NCI-H1436 treated with DMSO at 0.1 percent for 48 hours (cell line): ENCODE measurements at regions not wholly inside any gene's neighbourhood (a gene's known extent, or its start where the extent isn't known, plus 50 kb on each side); places are given as distances from the start of the nearest gene placed in this dataset.
"Not testable (repeated sequence)": the region's sequence is repeated elsewhere in the genome, so short reads cannot be mapped to it uniquely, and the experiment has no call there.

Experiments
- DNase-seq: peaks from one replicate; lab custom pipeline; 2025; lab: John Stamatoyannopoulos, UW

DNA sequence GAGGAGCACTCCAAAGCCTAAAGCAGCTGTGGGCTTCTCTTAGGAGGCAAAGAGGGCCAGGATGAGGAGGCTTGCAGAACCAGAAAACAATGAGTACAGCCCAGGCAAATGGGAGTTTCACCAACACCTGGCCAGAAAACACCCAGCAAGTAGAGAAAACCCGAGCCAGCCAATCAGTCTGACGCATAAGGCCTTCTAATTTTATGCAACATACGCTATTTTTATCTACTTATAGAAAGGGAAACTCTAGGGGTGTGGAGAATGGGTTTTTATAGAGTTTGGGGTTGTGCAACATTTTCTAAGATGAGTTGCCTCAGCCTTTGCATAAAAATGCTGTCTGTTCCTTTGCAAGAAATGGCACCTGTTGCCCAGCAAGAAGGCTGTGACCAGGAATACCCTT, 529.0 kb upstream of the CDH5 start:
- DNase-seq, result no peak

DNA sequence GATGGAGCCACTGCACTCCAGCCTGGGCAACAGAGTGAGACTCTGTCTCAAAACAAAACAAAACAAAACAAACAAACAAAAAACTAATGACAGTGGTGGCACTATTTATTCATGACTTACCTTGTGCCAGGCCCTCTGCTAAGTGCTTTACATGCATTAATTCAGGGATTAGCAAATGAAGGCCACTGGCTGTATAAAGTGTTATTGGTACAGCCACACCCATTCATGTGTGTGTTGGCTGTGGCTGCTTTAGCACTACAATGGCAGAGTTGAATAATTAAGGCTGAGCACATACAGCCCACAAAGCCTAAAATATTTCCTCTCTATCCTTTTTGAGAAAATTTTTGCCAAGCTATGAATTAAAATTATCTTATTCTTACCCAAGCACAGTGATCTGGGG, 531.8 kb upstream of the CDH5 start:
- no peak for DNase-seq

DNA sequence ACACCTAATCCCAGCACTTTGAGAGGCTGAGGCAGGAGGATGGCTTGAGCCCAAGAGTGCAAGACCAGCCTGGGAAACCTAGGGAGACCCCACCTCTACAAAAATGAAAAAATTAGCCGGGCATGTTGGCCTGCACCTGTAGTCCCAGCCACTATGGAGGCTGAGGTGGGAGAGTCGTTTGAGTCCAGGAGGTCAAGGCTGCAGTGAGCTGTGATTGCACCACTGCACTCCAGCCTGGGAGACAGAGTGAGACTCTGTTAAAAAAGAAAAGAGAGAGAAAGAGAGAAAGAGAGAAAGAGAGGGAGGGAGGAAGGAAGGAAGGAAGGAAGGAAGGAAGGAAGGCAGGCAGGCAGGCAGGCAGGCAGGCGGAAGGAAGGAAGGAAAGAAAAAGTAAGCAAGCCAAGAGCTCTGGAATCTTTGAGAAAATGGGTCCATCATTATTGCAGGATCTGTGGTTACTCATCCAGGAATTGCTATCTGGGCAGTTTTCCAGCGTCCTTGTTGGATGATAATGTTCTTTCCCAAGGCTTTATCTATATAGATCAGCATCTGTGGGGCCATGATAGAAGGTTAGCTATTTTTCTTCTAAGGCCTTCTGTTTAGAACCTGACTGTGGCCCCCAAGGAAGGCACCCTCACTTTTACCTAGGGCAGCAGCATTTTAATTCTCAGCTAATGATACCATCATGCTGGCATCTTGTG, 533.2 kb upstream of the CDH5 start:
- DNase-seq, result no peak

DNA sequence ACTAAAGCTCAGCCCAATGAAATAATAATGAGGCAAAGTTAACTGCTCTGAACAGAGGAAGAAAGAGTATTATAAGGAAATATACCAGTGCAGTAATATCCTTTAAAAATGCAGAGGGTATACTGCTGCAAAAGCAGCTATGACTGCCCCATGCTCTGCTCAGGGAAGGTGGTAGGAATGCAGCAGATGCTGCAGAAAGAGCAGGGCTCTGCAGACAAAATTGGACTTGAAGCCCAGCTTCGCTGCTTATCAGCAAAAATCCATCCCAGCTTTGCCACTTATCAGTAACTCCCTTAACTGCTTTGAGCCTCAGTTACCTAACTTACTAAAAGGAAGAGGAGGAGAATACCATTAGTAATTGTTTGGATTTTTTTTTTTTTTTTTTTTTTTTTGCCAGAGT, 533.8 kb upstream of the CDH5 start:
- no peak for DNase-seq

DNA sequence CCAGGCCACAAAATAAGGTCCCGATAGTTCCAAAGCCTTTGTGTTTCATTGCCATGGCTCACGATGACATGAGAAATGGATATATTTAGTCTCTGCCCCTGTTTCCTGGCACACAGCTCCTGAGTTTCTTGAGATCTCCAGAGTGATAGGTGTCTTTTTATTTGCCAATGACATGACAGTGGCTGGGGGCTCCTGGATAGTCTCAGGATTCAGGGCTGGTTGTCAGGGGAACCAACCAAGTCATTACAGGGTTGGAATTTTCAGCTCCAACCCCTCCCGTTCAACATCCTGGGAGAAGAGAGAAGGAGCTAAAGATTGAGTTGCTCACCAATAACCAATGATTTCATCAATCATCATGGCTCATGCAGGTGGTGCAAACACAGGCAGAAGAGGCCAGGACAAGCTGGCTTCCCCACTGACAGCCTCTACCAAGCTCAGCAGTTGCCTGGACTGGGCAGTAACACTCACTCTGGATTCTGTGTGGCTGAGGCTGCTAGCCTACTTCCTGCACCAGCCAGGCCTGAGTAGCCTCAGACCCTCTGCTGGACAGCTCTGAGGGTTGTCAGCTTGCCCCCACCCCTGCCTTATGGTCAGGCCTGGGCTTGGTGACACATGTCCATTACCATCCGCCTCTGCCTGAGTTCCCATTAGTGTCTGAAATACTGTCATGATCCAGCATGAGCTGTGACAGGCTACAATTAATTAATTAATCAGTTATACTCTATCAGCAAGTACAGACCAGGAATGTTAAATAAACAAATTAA, 534.4 kb upstream of the CDH5 start:
- DNase-seq, result no peak

DNA sequence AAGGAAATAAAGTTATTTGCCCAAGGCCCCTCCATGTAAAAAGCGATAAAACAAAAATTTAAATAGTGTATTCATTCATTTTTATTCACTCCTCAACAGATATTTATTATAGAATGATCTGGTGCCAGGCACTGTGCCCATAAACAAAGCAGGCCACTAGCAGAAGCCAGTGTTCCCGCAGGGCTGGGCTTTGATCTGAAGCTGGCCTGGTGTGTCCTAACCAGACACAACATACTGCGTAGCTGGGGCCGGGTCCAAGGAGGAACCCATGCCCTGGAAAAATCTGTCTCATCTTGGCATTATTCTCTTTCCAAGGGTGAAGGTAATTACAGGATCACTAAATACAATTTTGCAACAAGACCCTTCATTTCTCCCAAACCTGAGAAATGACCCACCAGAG, 537.4 kb upstream of the CDH5 start:
- DNase-seq, result no peak

DNA sequence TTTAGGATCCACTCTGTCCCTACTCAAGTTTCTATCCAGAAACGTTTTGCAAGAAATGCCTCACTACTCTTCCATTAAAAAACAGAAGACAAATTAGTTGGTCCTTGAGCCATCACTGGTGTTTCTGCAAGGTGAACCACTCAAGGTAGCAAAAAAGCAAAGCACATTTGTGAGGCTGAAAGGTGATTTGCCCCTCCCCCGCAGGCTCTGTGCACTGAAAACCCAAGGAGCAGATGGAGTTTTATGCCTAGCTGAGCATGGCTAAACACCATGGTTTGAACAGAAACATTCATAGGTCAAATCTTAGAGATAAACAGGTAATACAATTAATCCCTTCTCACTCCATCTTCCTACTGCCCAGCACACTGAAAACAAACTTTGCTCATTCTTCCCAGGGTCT, 538.2 kb upstream of the CDH5 start:
- no peak for DNase-seq

DNA sequence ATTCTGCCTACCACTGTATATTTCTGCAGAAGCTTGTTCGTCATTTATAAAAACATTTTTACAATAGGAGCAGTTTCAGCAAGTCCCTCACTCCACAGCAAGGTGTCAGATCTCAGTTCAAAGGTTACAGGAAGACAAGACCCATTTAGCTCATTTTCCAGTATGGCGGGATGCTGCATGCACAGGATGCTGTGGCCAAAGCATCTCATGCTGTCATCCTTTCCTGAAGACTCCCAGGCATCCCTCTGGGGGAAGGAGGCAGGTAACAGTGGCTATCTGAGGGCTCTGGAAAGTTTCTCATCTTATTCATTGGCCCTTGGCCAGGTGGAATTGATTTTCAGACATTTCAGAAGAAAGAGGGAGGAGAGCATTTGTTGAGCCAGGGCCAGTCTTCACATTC, 539.3 kb upstream of the CDH5 start:
- no peak for DNase-seq

DNA sequence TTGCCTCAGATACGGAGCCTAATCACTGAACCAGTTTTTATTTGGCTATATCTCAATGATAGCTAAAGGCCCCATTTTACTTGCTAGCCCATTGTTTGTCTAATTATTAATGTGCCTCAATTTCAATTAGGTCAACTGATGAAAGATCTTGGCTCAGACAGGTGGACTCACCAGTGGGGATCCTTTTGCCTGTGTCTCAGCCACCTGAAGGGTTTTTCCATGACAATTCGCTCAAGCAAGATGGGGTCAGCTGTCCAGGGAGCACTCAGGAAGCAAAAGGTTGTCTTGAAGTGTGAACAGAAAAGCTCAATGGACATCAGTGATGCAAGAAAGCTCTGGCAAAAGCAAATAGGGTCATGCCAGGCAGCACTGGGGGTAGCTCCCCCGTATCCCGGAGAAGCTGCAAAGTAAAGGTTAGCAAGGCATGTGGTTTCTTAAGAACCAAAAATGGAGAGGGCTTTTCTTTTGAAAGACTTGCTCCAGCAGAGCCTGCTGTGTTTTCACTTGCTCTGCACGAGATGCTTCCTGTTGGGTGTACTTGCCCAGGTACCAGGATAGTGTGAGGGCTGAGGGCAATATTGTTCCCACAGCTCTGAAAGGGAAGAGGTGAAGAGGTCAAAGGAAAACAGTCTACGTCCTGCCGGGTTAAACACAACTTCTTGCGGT, 541.2 kb upstream of the CDH5 start:
- no peak for DNase-seq

DNA sequence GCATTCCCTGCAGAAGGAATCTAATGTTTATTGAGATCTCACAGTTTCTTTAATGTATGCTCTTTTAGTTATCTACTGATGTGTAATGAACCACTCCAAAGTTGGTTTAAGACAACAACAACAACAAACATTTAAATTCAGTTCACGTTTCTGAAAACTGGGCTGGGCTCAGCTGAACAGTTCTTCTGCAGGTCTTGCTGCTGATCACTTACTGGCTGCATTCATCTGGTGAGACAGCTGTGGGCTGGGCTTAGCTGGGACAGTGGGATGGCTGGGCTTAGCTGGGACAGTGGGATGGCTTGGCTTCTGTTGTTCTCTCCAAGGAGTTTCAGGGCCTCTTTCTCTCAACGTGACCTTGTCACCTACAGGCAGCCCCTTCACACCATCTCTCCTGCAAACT, 544.3 kb upstream of the CDH5 start:
- no peak for DNase-seq

DNA sequence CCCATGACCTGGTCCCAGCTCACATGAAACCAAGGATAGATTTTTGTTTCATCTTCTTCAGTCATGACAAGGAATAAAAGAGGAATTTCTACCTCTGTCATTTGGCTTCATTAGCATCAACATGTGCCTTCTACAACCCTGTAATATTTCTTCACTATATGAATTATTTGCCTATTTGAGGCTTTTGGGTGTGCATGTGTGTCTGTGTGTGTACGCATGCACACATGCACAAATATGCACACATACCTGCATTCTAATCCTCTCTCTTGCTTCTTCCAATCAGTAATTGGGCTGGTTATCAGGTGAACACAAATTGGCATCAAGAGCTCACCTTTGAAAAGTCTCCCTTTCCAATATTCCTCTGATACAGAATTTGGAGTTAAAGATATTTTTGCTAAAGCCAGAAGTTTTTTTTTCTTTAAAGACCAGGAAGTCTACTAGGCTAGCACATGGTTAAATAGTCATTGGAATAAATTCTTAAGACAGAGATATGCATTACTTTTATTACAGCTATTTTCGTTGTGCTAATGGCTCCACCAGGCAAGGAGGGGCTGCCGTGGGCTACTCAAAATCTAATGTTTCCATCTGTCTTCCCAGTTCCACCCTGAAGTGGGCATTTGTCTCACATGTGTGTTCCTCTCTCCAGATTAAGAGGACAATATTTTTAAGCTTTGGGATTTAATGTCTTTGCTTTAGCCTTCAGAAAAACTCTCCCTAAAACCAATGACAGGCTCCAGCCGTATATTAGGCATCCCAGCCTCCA, 547.2 kb upstream of the CDH5 start:
- DNase-seq, result no peak

DNA sequence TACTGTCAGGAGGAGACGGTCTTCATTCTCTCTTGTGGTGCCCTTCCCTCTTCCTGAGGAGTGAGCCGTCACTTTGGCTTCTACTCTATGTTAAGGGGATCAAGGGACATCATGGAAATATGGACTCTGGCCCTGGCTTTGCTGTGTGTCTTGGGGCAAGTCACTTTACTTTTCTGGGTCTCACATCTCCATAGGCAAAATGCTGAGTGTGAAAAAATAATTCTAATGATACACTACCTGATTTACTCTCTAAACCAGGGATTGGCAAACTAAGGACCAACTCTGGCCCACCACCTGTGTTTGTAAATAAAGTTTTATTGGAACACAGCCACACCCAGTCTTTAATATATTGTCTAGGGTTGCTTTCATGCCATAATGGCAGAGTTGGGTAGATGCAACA, 548.7 kb upstream of the CDH5 start:
- no peak for DNase-seq

DNA sequence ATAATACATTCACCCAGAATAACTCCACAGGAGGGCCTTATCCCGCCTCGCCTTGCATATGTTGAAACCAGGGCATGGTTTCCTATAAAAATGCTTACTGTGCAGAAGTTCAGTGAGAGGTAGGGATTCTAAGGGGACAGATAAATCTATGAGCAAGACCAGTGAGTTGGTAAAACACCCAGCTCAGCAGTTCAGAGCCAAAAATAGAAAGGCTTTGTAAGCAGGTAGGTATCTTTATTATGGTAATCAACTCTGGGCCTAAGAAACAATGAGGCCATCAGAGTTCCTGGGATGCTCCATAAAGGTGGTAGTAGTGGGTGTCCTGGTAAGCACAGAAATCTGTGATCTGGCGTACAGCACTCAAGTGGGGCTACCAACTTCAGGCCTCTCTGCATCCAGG, 549.4 kb upstream of the CDH5 start:
- DNase-seq, result no peak

DNA sequence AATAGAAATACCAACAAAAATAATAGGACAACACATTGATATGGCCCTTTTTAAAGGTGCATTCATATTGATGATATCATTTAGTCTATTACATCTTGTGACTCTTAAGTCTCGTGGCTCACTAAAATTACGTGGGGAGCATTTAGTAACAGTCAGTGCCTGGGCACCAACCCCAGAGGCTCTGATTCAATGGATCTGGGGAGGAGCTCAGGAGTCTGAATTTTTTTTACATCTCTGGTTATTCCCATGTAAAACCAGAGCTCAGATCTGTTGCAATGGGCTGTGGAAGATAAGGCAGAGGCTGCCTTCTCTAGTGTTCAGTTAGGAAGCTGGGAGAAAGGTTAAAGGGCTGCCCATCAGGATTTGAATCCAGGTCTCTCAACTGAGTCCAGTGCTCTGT, 549.9 kb upstream of the CDH5 start:
- no peak for DNase-seq

DNA sequence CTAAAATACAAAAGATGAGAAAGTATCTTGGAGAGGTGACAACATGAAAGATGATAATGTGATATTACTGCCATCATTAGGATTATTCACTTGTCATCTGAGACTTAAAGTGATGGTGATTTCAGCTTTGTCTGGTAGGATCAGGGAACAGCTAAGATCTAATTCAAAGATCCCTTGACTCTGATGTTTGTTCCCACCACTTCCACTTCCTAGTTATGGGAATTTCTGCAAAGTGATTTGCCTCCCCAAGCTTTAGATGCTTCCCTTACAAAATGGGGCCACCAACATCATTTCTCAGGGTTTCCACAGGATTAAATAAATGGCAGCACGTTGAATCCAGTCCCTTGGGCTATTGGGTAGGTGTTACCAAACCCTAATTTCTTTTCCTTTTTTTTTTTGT, 550.8 kb upstream of the CDH5 start:
- no peak for DNase-seq

DNA sequence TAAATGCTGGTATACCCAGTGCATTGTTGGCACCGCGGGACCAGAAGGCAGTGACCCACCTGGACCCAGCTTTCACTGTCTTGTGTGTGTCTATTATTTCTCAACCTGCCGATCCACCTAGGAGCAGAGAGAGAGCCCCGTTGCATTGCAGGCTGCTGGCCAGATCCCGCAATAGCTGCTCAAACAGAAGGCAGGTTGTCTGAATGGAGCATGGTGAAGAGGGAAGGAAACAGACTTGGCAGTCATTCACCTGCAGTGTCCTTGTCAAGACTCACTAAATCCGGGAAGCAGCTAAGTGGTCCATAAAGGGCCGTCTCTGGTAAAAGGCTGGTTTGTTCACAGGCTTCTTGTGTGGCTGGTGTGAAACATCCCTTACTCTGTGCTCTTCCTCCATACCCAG, 552.6 kb upstream of the CDH5 start:
- not testable (repeated sequence) for DNase-seq

DNA sequence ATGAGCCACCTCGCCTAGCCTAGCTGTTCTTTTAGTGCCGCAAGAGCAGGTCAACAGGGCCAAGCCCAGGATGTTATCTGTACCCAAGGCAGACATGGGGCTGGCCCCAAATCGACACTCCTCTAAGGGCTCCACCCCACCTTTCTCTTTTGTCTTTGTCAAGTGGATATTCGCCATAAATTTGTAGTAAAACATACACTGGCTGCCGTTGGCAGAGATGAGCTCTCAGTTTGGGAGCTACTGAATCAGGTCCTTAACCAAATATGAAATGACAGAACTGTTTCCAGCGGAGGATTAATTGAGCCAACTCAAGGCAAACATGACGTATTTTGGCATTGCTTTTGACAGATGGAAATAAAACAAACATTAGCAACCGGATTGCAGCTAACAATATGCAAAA, 556.9 kb upstream of the CDH5 start:
- no peak for DNase-seq

DNA sequence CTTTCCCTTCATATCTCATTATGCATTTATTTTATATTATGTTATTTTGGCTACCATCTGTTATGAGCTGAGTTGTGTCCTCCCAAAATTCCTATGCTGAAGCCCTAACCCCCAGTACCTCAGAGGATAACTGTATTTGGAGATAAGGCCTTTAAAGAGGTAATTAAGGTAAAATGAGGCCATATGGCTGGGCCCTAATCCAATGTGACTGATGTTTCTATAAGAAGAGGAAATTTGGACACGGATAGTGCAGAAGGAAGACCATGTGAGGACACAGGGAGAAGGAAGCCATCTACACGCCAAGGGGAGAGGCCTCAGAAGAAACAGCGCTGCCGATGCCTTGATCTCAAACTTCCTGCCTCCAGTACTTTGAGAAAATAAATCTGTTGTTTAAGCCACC, 557.7 kb upstream of the CDH5 start:
- no peak for DNase-seq

DNA sequence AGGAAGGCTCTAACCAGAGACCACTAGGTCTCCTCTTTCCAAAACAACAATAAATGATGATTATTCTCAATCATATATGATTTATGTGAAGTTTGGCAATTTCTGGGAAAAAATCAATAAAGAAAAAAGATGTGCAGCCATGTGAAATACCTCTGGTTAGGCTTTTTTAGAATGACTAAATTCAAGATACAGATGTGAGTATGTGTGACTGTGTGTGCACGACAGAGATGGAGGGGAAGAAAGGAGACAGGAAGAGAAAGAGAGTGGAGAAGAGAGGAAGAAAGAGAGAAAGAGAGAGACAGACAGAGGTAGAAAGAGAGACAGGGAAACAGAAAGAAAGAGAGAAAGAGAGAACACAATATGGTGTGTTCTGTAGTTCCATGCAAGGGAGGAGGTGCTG, 558.6 kb upstream of the CDH5 start:
- no peak for DNase-seq

DNA sequence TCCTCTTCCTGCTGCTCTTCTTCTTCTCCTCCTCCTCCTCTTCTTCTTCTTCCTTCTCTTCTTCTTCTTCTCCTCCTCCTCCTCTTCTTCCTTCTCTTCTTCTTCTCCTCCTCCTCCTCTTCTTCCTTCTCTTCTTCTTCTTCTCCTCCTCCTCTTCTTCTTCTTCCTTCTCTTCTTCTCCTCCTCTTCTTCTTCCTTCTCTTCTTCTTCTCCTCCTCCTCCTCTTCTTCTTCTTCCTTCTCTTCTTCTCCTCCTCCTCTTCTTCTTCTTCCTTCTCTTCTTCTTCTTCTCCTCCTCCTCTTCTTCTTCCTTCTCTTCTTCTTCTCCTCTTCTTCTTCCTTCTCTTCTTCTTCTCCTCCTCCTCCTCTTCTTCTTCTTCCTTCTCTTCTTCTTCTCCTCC, 560.8 kb upstream of the CDH5 start:
- not testable (repeated sequence) for DNase-seq

DNA sequence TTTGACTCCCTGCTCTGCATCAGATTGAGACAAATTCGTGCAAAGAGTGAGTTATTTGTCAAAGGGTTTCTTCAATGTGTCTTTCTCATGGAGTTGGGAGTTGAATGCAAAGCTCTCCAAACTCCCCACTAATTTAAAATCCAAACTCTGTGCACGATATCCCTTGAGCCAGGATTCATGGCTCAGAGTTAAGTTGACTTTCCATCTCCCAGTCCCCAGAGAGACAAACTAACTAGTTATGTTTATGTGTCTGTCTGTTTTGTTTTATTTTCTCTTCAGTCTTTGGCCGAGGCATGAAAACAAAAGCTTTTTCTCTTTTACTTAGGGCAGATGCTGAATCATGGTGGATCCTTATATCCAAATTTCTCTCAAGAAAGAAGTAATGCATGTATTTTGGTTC, 570.0 kb upstream of the CDH5 start:
- no peak for DNase-seq

DNA sequence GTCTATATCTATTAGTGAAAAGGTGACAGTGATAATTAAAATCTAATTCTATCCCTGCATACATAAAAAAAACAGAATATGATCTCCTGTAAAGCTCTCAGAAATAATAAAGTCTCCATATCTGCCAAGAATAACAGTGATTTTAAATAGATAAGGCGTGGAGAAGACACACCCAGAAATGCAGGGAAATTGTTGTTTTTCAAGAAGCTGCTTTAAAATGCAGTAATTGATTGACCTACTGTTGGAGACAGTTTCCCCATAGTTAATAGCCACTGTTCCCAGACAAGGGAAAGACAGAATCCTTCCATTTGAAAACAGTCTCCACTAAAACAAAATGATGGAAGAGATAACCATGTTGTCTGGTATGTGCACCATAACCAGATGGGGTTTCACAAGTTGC, 571.5 kb upstream of the CDH5 start:
- no peak for DNase-seq

DNA sequence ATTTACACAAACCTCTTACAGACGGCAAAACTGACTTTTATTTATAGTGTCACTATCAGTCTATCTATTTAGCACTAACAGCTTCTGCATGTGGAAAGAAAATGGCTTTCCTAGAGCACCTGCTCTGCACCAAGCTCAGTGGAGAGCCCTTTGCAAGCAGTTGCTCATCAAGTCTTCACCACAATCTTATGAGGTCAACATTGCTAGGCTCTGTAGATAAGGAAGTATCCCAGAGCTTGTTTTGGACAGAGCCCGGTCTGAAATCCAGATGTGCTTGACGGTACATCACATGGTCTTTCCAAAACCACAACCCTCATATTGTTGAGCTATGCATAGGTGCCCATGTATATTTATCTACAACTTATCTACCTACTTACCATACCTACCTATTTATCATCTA, 572.7 kb upstream of the CDH5 start:
- no peak for DNase-seq
